Neural cell (in vitro differentiated cells): ENCODE measurements at regions not wholly inside any gene's neighbourhood (a gene's known extent, or its start where the extent isn't known, plus 50 kb on each side); places are given as distances from the start of the nearest gene placed in this dataset.

Experiments used
- EZH2 ChIP-seq: fragments of 200-600, 300-800 bp; shearing (Covaris generic), sonication (generic); IDR thresholded peaks from 2 replicates; pipeline ENCODE4 v1.6.1; 2014; ENCODE audit warnings: antibody characterized with exemption, low read length, borderline replicate concordance, mild to moderate bottlenecking; ENCODE audit not compliant: insufficient read depth, poor library complexity, severe bottlenecking
- MXI1 ChIP-seq: fragments of 450-650 bp; conservative IDR thresholded peaks from 2 replicates; pipeline ENCODE4 v1.6.1; 2014; ENCODE audit warnings: antibody characterized with exemption, mild to moderate bottlenecking; ENCODE audit not compliant: poor library complexity, severe bottlenecking
- RAD21 ChIP-seq: fragments of 450-650 bp; conservative IDR thresholded peaks from 2 replicates; pipeline ENCODE4 v1.6.1; 2014; ENCODE audit warnings: antibody characterized with exemption, mild to moderate bottlenecking, moderate library complexity
- TF ChIP-seq, protein P1 (sequence below): fragments of 450-650 bp; IDR thresholded peaks from 2 replicates; pipeline ENCODE4 v1.5.1; 2014; ENCODE audit warnings: antibody characterized with exemption, mild to moderate bottlenecking, moderate library complexity; ENCODE audit not compliant: poor library complexity, severe bottlenecking

DNA sequence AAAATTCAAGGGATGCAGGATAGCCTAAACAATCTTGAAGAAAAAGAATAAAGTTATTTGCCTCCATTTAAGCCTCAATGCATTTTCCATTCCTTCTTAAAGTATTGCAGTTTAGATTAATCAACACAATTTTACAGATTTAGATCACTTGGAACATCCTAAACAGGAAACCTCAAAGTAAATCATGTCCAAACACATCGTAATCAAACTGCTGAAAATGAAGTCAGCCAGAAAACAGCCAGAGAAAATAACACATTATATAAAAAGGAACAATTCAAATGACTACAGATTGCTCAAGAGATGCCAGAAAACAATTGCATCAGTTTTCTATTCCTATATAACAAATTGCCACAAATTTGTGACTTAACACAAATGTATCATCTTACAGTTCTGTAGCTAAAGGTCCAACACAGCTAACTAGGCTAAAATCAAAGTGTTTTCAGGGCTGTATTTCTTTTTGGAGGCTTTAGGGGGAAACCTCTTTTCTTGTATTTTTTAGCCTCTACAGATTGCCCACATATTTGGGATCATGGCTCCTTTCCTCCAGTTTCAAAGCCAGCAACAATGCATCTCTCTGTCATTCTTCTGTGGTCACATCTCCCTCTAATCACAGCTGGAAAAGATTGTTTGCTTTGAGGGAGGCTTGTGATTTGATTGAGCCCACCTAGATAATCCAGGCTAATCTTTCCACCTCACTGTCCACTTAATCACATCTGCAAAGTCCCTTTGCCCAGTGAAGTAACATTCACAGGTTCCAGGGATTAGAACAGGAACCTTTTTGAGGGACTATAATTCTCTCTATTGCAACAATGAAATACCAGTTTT, 543.3 kb upstream of the UBE2E2 start:
- TF ChIP-seq, protein P1, sequence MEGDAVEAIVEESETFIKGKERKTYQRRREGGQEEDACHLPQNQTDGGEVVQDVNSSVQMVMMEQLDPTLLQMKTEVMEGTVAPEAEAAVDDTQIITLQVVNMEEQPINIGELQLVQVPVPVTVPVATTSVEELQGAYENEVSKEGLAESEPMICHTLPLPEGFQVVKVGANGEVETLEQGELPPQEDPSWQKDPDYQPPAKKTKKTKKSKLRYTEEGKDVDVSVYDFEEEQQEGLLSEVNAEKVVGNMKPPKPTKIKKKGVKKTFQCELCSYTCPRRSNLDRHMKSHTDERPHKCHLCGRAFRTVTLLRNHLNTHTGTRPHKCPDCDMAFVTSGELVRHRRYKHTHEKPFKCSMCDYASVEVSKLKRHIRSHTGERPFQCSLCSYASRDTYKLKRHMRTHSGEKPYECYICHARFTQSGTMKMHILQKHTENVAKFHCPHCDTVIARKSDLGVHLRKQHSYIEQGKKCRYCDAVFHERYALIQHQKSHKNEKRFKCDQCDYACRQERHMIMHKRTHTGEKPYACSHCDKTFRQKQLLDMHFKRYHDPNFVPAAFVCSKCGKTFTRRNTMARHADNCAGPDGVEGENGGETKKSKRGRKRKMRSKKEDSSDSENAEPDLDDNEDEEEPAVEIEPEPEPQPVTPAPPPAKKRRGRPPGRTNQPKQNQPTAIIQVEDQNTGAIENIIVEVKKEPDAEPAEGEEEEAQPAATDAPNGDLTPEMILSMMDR, result no peak
- TF ChIP-seq MXI1 (no peak), EZH2 (no peak), RAD21 (no peak)
